PC-9 (cell line): ENCODE measurements at regions not wholly inside any gene's neighbourhood (a gene's known extent, or its start where the extent isn't known, plus 50 kb on each side); places are given as distances from the start of the nearest gene placed in this dataset.

Experiments used
- EZH2 ChIP-seq: fragments of 200-600 bp; sonication (generic); IDR thresholded peaks from 2 replicates; pipeline ENCODE4 v1.8.0; 2017; ENCODE audit warnings: antibody characterized with exemption, low read depth
- TF ChIP-seq, protein P1 (sequence below): fragments of 200-600 bp; sonication (generic); conservative IDR thresholded peaks from 2 replicates; pipeline ENCODE4 v1.6.1; 2017; ENCODE audit warnings: mixed run types, antibody characterized with exemption, mild to moderate bottlenecking, moderate library complexity

GRCh38 chr2:219958941-219959340 is 331.5 kb downstream of the SLC4A3 start:
- TF ChIP-seq, protein P1, sequence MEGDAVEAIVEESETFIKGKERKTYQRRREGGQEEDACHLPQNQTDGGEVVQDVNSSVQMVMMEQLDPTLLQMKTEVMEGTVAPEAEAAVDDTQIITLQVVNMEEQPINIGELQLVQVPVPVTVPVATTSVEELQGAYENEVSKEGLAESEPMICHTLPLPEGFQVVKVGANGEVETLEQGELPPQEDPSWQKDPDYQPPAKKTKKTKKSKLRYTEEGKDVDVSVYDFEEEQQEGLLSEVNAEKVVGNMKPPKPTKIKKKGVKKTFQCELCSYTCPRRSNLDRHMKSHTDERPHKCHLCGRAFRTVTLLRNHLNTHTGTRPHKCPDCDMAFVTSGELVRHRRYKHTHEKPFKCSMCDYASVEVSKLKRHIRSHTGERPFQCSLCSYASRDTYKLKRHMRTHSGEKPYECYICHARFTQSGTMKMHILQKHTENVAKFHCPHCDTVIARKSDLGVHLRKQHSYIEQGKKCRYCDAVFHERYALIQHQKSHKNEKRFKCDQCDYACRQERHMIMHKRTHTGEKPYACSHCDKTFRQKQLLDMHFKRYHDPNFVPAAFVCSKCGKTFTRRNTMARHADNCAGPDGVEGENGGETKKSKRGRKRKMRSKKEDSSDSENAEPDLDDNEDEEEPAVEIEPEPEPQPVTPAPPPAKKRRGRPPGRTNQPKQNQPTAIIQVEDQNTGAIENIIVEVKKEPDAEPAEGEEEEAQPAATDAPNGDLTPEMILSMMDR = no peak
- TF ChIP-seq EZH2 = no peak
